VCaP (cell line): ENCODE measurements at regions not wholly inside any gene's neighbourhood (a gene's known extent, or its start where the extent isn't known, plus 50 kb on each side); places are given as distances from the start of the nearest gene placed in this dataset.

Experiments
- H3K27ac ChIP-seq: fragments of 450-650 bp; 2 replicates; pipeline ENCODE4 v1.5.1; 2017
- TF ChIP-seq, protein P1 (sequence below): fragments of 450-650 bp; conservative IDR thresholded peaks from 2 replicates; pipeline ENCODE4 v1.5.1; 2017; ENCODE audit warnings: mild to moderate bottlenecking, moderate library complexity

DNA sequence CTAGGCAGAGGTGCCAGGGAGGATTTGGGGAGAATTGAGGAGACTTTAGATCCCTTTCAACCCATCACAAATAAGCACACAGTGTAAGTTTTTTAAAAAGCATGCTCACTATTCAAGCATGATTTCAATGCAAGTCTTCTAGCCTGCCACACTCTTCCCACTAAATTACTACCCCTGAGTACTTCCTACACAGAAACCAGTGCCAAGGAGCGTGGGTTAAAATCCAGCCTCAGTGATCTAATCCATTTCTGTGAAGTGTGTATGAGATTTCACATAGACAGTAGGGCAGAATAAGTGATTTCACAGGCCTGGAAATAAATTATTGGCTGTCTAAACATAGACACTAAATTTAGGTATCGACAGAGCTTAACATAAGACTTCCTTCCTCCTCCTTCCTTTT lies 142.9 kb upstream of the ATP1B1 start:
- TF ChIP-seq, protein P1, sequence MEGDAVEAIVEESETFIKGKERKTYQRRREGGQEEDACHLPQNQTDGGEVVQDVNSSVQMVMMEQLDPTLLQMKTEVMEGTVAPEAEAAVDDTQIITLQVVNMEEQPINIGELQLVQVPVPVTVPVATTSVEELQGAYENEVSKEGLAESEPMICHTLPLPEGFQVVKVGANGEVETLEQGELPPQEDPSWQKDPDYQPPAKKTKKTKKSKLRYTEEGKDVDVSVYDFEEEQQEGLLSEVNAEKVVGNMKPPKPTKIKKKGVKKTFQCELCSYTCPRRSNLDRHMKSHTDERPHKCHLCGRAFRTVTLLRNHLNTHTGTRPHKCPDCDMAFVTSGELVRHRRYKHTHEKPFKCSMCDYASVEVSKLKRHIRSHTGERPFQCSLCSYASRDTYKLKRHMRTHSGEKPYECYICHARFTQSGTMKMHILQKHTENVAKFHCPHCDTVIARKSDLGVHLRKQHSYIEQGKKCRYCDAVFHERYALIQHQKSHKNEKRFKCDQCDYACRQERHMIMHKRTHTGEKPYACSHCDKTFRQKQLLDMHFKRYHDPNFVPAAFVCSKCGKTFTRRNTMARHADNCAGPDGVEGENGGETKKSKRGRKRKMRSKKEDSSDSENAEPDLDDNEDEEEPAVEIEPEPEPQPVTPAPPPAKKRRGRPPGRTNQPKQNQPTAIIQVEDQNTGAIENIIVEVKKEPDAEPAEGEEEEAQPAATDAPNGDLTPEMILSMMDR = no peak

DNA sequence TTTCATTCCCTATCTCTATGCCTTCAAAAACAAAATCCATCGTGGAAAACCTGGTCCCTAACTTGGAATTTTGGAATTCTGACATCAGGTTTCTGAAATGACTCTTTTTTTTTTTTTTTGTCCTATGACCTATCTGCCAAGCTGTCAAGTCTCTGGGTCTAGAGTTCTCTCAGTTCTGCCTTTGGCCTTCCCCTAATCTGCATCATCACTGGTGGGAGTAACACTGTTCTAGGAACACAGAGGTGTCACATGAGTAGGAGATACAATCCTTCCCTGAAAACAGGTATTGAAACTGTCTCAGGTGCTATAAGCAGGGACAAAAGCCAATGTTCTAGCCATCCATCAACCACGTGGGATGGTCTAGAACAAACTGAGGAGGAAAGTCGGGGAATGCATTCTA lies 142.0 kb upstream of the ATP1B1 start:
- TF ChIP-seq, protein P1 = no peak
- no peak overlapping the region for H3K27ac ChIP-seq

More for the DNA sequence above, 142.9 kb upstream of the ATP1B1 start:
- no peak overlapping the region for H3K27ac ChIP-seq

DNA sequence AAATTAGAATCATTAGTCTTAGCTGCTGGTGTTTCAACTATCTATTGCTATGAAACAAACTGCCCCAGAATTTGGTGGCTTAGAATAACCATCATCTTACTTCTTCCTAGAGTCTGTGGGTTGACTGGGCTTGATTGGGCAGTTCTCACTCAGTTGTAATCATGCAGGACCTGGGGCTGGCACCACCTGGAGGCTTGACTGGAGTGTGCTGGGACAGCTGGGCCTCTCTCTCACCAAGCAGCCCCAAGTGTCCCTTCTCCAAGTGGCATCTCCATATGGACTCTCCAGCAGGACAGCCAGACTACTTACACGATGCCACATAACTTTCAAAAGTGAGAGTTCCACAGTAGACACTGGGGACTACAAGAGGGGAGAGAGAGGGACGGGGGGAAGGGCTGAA lies 140.3 kb upstream of the ATP1B1 start:
- TF ChIP-seq, protein P1 = no peak
- H3K27ac ChIP-seq = no peak overlapping the region

DNA sequence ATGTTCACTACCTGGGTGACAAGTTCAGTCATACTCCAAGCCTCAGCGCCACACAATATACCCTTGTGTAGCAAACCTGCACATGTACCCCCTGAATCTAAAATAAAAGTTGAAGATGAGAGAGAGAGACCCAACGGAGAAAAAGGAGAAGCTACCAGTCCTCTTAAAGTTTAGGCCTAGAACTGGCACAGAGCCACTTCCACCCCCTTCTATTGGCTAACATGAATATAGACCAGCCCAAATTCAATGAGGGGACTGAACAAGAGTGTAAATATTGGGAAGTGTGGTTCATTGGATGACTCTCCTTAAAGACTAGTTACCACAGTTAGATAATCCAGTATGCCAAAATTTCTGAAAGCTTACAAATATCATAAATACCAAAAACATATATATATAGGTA lies 139.9 kb upstream of the ATP1B1 start:
- TF ChIP-seq, protein P1 = no peak
- no peak overlapping the region for H3K27ac ChIP-seq

DNA sequence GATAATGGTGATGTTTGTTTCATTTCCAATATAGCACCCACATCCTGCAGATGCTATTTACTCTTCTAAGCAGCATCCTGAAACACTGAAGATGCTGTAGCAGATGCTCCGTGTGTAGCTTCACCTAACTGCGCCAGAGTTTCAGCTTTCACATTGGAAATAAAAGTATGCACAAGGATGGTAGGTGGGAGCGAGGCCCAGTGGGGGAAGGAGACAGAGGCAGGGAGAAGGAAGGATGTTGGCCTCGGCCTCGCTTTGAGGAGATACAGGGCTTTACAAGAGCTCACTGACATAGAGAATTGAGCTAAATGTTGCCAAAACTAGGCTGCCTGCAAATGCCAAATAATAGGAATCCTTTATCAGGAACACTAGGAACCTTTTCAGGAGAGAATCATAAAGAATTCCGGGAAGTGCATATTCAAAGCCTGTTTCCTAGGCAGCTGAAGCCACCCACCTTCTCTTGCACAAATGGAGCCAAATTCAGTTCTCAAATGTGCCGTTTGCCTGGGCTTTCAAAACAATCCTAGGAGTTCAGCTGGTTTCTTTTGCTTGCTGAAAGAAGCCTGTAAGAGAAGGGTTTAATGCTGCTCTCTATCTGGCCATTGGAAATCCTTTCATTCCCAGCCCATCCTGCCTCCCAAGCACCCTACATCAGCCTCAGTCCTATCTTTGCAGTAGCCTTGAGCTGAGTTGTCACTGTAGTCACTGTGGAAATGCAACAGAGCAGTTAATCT lies 135.4 kb upstream of the ATP1B1 start:
- TF ChIP-seq, protein P1 = no peak
- no peak overlapping the region for H3K27ac ChIP-seq

DNA sequence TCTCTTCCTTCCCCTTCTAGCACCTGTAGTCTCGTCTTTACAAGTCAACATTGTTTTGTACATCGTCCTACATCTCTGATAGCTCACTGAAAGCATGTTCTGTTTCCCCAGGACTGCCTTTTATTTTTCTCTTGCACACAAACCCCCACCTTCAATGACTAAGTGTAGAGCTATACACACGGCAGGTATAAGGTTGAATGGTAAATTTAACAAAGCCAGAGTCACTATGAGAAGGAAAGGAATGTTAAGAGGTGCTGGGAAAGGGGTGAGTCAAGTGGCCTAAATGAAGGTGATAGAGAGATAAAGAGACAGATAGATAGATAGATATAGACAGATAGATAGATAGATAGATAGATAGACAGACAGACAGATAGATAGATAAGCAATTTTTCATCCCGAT lies 134.3 kb upstream of the ATP1B1 start:
- TF ChIP-seq, protein P1 = no peak
- no peak overlapping the region for H3K27ac ChIP-seq

DNA sequence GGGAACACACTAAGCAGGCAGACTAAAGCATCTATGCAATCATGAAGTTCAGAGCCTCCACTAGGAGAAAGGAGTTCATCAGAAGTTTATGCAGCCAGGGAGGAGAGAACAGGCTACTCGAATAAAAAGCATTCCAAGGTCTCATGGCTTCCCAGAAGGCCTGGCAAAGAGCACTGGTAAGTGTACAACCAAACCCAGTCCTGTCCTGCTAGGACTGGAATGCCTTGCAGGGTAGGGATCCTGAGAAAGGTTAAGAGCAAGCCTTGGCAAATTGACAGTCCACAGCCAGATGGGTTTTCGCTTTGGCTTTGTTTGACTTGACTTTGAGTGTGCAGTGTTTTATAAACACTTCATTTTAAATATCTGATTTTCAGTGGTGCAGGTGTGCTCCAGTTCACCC lies 133.6 kb upstream of the ATP1B1 start:
- H3K27ac ChIP-seq = no peak overlapping the region
- TF ChIP-seq, protein P1 = no peak
